OCI-LY1 (cell line): ENCODE measurements at regions not wholly inside any gene's neighbourhood (a gene's known extent, or its start where the extent isn't known, plus 50 kb on each side); places are given as distances from the start of the nearest gene placed in this dataset.

Experiments used
- CTCF ChIP-seq: fragments of 200-600 bp; sonication (generic), shearing (Covaris generic); IDR thresholded peaks from 2 replicates; pipeline ENCODE4 v1.5.1; 2017; ENCODE audit warnings: mild to moderate bottlenecking, antibody characterized with exemption, low read length, moderate library complexity, mixed read lengths
- EZH2 ChIP-seq: fragments of 200-600 bp; sonication (generic), shearing (Covaris generic); IDR thresholded peaks from 2 replicates; pipeline ENCODE4 v1.8.0; 2017; ENCODE audit warnings: borderline replicate concordance, mixed run types, mild to moderate bottlenecking, antibody characterized with exemption, low read length, moderate library complexity, mixed read lengths

GRCh38 chr9:82732928-82733327, 330.0 kb downstream of the RASEF start:
- TF ChIP-seq CTCF (no peak), EZH2 (no peak)
